DOHH2 (cell line): ENCODE measurements at regions not wholly inside any gene's neighbourhood (a gene's known extent, or its start where the extent isn't known, plus 50 kb on each side); places are given as distances from the start of the nearest gene placed in this dataset.

Source experiments
- EZH2phosphoT487 ChIP-seq: fragments of 200-600 bp; sonication (generic); IDR thresholded peaks from 2 replicates; pipeline ENCODE4 v1.6.1; 2017; ENCODE audit warnings: borderline replicate concordance, mild to moderate bottlenecking, antibody characterized with exemption, low read length, moderate library complexity, mixed read lengths
- TF ChIP-seq, protein P1 (sequence below): fragments of 200-600 bp; sonication (generic); IDR thresholded peaks from one replicate; pipeline ENCODE4 v1.5.1; 2014; ENCODE audit warnings: antibody characterized with exemption, mild to moderate bottlenecking, low read depth, low read length; ENCODE audit not compliant: poor library complexity, severe bottlenecking

DNA sequence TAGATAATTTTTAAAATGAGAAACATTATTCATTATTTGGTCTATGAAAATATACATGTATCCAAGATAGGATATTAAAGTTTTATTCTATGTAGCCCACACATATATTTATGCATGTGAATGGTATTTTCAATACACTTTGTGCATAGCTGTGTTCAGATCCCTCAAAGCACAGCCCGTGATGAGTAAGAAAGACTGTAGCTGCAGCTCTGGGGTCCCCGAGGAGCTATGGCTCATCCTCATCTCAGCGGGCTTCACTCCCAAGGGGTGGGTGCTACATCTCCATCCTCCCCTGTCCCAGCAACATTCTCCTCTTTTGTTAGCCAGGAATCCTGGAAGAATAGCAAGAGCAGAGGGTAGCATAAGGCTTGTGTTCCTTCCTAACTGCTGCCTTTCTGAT, 130.8 kb downstream of the SAMD5 start:
- TF ChIP-seq, protein P1, sequence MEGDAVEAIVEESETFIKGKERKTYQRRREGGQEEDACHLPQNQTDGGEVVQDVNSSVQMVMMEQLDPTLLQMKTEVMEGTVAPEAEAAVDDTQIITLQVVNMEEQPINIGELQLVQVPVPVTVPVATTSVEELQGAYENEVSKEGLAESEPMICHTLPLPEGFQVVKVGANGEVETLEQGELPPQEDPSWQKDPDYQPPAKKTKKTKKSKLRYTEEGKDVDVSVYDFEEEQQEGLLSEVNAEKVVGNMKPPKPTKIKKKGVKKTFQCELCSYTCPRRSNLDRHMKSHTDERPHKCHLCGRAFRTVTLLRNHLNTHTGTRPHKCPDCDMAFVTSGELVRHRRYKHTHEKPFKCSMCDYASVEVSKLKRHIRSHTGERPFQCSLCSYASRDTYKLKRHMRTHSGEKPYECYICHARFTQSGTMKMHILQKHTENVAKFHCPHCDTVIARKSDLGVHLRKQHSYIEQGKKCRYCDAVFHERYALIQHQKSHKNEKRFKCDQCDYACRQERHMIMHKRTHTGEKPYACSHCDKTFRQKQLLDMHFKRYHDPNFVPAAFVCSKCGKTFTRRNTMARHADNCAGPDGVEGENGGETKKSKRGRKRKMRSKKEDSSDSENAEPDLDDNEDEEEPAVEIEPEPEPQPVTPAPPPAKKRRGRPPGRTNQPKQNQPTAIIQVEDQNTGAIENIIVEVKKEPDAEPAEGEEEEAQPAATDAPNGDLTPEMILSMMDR, result no peak
- no peak for TF ChIP-seq EZH2phosphoT487
